SHP77 treated with DMSO at 0.1 percent for 48 hours (cell line): ENCODE measurements at regions not wholly inside any gene's neighbourhood (a gene's known extent, or its start where the extent isn't known, plus 50 kb on each side); places are given as distances from the start of the nearest gene placed in this dataset.
"Not testable (repeated sequence)": the region's sequence is repeated elsewhere in the genome, so short reads cannot be mapped to it uniquely, and the experiment has no call there.

Experiments
- DNase-seq: peaks from one replicate; lab custom pipeline; 2025; lab: John Stamatoyannopoulos, UW

DNA sequence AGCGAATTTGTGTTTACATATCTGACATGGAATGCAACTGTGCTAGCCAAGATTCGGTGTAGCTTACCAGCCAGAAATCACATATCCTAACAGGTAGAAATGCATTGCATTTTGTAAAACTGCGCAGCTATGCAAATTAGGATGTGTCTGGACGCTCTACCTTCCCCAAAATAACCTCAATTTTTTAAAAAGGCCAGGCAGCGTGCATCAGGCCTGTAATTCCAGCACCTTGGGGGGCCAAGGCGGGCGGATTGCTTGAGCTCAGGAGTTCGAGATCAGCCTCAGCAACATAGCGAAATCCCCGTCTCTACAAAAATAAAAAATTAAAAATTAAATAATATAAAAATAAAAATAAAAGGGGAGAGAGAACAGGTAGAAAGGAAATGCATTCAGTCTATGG lies 305.0 kb downstream of the TYW1 start:
- no peak for DNase-seq

DNA sequence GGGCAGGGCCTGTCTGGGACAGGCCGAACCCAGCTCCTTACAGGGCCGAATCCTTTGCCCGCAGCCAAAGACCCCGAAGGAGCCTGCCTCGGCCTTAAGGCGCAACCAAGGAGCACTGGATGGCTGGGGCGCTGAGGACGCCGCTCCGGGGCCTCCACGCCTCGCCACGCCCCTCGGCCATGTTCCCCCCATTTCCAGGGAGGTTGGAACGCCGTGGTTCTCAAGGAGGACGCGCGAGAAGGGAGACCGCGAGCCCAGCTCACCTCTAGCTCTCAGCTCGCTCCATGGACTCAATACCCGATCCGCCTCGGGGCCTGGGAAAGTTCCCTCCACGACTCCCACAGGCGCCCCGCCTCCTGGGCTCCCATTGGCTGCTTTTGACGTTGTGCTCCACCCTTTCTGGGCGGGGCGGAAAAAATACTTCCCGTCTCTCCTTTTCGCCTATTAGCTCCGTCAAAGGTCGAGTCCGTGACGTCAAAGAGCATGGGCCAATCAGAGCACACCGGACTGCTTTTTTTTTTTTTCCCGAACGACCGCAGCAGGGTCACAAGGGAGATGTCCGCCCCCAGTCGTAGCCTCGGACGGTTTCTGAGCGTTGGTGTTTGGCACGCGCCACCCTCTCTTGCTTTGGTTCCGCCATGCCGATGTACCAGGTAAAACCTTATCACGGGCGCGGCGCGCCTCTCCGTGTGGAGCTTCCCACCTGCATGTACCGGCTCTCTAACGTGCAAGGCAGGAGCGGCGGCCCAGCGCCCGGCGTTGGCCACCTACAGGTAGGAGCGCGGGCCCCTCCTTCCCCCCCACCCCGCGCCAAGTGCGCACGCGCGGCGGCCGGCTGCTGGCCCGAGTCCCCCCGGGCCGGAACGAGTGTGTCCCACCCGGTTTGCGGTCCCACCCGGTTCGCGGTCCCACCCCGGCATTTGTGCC lies 305.7 kb downstream of the TYW1 start:
- peak; percentile 97 for DNase-seq

DNA sequence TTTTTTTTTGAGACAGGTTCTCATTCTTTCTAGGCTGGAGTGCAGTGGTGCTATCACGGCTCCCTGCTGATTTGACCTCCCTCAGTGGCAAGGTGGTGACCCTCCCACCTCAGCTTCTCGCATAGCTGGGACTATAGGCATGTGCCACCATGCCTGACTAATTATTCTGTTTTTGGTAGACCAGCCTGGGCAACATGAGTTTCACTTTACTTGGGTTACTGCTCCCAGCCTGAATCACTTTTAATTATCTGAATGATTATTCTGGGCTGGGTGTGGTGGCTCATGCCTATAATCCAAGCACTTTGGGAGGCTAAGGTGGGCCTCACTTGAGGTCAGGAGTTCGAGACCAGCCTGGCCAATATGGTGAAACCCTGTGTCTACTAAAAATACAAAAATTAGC lies 308.2 kb downstream of the TYW1 start:
- not testable (repeated sequence) for DNase-seq

DNA sequence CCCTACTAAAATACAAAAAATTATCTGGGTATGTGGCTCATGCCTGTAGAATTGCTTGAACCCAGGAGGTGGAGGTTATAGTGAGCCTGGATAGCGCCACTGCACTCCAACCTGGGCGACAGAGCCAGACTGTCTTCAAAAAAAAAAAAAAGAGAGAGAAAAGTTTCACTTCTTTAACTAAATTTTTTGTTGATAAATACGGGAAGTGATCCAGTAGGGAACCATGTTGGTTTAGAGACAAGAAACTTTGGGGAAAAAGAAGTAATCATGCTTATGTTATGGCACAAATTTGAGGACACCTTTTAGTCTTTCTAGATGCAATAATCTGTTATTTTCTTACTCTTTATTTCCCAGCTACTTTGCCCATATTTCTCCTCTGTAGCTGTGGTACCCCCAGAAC lies 309.7 kb downstream of the TYW1 start:
- no peak for DNase-seq

DNA sequence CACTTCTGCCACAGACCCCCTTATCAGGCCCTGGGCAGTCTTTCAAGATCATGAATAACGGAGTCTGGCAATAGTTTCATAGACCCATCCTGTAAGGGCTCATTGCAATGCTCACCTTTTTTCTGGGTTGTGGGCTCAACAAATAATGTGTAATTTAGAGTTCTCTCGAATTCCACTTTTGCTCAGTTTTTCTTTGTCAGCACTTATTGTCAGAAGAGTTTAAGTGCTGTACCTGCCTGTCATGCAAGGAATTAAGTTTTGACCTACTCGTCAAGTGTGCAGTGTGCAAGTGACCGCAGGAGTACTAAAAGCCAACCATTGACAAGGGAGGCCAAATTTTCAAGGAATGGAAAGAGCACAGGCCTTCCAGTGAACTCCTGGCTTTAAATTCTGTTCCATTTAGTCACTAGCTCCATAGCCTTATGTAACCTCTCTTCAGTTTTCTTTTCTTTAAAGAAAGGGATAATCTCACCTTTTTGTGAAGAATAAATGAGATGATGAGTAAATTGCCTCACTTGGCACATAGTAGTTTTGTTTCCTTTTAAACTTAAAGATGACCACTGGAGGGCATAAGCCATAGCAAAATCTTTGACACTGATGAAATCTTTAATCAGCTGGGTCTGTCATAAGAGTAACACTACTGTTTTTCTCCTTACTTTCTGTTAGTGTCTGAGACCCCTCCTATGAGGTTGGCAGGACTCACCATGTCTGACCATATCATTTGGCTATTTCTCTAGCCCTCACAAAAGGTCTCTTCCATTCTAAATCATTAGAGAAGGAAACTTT lies 313.3 kb downstream of the TYW1 start:
- DNase-seq, result no peak

DNA sequence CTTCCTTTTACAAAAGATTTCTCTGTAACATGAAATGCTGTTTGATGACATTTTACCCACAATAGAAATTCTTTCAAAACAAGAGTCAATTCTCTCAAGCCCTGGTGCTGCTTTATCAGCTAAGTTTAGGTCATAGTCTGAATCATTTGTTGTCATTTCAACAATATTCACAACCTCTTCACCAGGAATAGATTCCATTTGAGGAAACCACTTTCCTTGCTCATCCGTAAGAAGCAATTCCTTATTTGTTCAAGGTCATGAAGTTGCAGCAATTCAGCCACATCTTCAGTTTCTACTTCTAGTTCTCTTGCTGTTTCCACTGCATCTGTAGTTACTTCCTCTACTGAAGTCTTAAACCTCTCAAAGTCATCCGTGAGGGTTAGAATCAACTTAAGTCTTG lies 315.3 kb downstream of the TYW1 start:
- DNase-seq, result no peak

DNA sequence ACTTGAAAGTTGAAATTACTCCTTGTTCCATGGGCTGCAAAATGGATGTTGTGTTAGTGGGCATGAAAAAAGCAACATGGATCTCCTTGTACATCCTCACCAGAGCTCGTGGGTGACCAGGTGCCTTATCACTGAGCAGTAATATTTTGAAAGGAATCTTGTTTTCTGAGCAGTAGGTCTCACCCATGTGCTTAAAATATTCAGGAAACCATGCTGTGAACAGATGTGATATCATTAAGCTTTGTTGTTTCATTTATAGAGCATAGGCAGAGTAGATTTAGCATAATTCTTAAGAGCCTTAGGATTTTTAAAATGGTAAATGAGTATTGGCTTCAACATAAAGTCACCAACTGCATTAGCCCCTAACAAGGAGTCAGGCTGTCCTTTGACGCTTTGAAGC lies 316.6 kb downstream of the TYW1 start:
- no peak for DNase-seq

DNA sequence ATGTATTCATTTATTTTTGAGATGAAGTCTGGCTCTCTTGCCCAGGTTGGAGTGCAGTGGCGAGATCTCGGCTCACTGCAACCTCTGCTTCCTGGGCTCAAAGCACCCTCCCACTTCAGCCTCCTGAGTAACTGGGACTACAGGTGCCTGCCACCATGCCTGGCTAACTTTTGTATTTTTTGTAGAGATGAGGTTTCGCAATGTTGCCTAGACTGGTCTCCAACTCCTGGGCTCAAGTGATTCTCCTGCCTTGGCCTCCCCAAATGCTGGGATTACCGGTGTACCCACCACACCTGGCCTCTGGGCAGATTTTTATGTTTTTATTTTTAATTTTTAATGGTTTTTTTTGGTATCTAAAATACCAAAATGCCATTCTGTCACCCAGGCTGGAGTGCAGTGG lies 320.3 kb downstream of the TYW1 start:
- not testable (repeated sequence) for DNase-seq

DNA sequence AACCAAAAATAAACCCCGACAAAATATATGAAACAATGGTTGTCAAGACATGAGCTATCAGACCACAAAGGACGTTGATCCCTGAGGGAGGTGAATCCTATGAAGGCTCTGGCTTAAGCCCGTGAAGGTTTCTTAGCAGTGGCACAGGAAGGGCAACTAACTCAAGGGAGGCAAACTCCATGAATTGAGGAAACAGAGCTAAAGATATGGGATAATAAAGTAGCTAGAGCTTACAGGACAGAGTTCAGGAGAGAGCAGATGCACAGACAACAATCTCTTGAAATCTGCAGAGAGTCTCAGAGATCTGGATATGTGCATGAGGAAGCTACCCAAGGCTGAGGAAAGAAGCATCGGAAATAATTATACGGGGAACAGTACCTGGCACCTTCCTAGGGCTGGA lies 331.6 kb downstream of the TYW1 start:
- DNase-seq, result not testable (repeated sequence)

DNA sequence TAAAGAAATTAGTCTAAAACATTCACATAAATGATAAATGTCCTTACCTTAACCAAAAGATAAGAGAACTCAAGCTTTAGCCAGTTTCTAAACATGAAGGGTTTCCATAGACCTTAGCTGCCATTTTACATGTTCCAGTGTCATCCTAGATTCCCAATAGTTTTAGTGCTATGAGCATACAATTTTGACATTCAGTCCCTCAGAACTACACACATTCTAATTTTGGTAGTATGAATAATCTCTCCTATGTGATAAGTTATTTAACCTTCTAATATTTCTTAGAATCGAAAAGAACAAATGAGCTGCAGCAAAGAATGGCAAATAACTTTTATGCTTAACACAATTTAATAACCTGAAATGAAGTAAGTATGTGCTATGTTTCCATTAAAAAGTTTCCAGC lies 338.5 kb downstream of the TYW1 start:
- DNase-seq, result not testable (repeated sequence)

DNA sequence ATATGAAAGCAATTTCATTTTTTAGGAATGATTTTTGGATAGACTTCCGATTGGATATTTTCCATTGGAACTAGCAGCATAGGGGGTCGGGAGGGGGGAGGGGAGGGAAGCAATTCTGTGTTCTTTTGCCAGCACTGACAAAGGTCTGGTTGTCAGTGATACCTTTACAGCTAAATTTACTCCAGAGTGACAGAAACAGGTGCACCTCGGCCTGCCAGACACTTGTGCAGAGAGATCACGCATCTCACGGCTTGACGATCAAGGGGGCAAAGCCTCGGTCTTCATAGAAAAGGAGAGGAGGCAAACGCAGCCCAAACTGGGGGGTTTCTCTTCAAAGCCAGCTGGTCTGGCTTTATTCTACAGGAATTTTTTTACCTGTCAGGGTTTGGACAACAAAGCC lies 339.0 kb downstream of the TYW1 start:
- DNase-seq, result not testable (repeated sequence)

DNA sequence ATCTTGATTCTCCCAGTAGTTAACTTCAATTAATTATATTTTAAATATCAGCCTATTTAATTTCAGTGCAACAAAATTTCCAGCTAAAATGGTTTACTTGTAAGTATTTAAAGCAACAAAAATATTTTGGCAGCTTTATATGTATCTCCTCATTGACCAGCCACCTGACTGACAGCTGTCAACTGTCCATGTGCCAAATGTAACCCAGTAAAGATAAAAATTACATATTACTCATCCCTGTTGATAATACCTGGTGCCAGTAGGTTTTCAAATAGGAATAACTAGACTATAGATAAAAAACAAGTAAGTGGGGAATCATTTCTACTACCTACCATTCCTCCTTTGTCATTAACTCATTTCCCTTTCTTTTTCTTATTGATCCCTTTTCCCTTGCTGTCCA lies 341.9 kb downstream of the TYW1 start:
- not testable (repeated sequence) for DNase-seq

DNA sequence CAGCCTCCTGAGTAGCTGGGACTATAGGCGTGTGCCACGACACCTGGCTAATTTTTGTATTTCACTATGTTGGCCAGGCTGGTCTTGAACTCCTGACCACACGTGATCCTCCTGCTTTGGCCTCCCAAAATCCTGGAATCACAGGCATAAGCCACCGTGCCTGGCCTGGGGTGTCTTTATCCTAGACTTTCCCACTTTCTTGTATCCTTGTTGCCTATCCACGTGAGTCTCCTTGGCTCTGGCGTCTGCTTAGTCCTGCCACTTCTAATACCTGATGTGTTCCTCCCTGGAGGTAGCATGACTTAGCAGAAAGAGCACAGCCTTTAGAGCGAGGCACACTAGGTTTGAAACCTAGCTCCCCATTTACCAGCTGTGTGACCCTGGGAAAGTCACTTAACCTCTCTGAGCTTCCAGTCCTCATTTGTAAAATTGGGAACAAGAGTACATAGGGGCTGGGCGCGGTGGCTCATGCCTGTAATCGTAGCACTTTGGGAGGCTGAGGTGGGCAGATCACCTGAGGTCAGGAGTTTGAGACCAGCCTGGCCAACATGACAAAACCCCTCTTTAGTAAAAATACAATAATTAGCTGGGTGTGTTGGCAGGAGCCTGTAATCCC lies 344.6 kb downstream of the TYW1 start:
- no peak for DNase-seq

DNA sequence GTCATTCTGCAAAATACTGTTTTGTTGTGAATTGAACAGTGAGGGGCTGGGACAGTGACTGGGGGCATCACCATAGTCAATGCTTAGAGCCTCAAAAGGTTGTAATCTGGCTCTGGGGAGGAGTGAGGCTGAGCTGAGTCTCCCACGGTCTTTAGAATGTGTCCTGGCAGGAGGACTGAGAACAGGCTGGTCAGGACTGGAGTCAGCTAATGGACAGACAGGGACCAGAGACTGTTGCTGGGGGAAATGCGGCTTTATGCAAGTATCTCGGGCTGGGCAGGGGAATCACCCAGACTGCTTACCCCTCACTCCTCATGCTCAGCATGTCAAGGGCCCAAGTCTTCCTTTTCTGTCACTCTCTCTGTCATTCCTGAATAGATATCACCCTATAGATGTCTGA lies 346.5 kb downstream of the TYW1 start:
- peak; percentile 10 for DNase-seq

DNA sequence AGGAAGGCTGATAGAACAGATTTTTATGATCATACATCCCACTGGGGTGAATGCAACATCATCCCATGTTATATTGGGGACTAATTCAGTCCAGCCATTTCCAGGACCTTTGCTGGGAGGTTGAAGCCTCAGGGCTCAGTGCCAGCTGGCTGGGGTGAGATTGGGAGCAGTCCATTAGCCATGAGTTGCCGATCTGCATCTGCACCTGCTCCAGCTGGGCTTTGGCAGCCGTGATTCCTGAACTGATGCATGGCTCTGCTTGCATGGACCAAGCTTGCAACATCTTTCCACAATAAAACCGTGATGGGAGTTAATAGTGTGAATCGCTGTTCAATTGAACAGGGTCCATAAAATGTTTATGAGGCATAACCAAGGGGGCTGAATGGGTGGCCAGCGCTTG lies 346.9 kb downstream of the TYW1 start:
- DNase-seq, result peak; percentile 76

DNA sequence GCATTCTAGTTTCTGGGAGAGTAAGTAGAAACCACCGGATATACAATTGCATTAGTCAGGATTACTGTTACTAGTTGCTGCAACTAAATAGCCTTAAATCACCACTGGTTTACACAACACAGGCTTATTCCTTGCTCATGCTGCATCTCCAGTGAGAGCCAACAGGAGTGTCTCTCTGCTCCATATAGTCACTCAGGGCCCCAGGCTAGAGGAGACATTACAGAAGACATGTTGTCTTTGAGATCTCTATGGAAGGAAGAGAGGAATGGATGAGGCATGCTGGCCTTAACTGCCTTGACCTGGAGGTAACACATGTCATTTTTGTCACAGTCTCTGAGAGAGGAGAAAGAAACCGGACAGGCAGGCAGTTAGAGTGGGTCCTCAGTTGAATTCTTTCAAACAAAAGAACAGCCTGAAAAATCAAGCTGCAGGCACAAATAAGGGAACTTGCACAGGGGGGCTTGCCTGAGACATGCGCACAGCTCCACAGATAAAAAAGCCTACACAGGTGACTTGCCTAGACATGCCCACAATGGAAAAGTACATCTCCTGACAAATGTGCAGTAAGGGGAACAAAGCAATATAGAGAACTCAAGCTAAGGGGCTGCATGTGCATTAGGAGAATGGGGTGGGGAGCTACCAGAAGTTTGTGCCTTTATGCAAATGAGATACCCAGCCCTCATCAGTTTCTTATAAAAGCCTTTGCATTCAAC lies 348.0 kb downstream of the TYW1 start:
- DNase-seq, result no peak

DNA sequence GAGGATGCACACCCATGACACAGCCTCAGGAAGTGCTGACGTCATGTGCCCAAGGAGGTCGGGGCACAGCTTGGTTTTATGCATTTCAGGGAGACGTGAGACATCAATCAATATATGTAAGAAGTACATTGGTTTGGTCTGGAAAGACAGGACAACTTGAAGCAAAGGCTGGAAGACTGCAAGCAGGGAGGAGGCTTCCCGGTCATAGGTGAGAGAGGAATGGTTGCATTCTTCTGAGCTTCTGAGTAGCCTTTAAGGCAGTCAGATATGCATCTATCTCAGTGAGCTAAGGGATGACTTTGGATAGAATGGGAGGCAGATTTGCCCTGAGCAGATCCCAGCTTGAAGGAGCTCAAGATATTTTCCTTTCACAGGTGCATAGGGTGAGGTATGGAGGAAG lies 349.5 kb downstream of the TYW1 start:
- DNase-seq, result no peak

DNA sequence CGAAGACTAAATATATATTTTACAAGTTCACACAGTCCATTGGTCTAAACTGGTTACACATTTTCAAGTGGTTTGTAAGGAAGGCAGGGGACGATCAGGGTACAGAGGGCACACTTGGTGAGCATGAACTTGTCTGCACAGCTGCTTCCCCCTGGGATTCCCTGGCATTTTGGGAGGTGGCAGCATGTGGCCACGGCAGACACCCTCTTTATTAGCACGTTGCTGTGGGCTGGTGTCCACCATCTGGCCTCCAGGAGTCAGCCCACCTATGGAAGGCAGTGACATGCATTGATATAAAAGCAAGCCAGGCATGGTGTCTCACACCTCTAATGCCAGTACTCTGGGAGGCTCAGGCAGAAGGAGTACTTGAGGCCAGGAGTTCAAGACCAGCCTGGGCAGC lies 350.2 kb downstream of the TYW1 start:
- no peak for DNase-seq

DNA sequence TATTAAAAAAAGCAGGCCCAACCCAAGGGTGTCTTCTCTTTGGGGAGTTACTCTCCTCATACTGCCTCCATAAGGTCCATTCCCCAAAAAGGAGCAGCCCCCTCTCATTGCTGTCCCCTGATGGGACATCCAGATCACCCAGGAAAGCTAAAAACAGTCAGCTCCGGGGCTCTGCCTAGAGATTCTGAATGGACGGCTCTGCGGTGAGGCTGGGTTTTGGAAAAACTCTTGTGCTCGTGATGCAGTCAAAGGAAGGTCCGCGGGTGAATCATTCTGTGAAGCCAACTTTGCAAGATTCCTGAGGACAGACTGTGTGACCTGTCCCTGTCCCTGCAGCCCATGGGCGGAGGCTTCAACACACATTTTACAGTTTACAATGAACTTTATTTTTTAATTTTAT lies 351.5 kb downstream of the TYW1 start:
- DNase-seq, result no peak

DNA sequence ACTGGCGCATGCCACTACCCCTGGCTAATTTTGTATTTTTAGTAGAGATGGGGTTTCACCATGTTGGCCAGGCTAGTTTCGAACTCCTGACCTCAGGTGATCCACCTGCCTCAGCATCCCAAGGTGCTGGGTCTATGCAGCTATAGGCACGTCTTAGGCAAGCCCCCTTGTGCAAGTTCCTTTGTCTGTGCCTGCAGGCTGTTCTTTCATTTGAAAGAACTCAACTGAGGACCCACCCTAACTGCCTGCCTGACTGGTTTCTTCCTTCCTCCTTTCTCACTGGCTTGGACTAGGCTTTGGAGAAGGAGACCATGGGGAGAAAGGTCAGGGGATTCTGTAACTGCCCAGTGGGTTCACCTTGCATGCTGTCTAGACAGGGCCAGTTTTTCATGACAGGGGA lies 361.0 kb downstream of the TYW1 start:
- DNase-seq, result not testable (repeated sequence)

DNA sequence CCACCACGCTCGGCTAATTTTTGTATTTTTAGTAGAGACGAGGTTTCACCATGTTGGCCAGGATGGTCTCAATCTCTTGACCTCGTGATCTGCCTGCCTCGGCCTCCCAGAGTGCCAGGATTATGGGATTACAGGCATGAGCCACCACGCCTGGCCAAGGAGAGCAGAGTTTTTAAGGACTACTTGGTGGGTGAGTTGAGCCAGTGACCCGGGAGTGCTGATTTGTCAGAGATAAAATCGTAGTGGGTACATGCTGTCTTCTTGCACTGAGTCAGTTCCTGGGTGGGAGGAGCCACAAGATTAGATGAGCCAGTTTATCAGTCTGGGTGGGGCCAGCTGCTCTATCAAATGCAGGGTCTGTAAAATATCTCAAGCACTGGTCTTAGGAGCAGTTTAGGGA lies 361.7 kb downstream of the TYW1 start:
- DNase-seq, result not testable (repeated sequence)

DNA sequence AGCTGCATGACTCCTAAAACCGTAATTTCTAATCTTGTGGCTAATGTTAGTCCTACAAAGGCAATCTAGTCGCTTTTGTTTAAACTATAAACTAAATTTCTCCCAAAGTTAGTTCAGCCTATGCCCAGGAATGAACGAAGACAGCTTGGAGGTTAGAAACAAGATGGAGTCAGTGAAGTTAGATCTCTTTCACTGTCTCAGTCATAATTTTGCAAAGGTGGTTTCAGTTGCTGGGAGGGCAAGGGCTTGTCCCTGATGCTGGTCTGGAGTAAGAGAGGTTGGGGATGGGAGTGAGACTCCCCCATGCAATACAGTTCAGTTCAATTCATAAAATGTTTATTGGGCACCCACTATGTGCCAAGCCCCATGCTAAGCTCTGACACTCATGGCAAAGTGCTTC lies 362.1 kb downstream of the TYW1 start:
- not testable (repeated sequence) for DNase-seq
